ENCODE measurements at regions not wholly inside any gene's neighbourhood (a gene's known extent, or its start where the extent isn't known, plus 50 kb on each side); places are given as distances from the start of the nearest gene placed in this dataset.

GRCh38 chr5:72606525-72606924 is 99.3 kb upstream of the ZNF366 start:
- no peak for TF ChIP-seq HNRNPL (IDR thresholded peaks at IDR 0.05; ENCODE audit: low read depth, low read length)
- no peak for TF ChIP-seq ZSCAN29 (IDR thresholded peaks at IDR 0.05)
- no peak for TF ChIP-seq RBM34 (IDR thresholded peaks at IDR 0.05; ENCODE audit: borderline replicate concordance, insufficient read depth, low read length)
- TF ChIP-seq CTCF (IDR thresholded peaks at IDR 0.05 in 2 of 3, conservative IDR thresholded peaks at IDR 0.05 in 1 of 3; ENCODE audit: insufficient read depth in 2 of 3, low read depth in 1 of 3, low read length in 3 of 3) = no peak
- TF ChIP-seq E2F1 (CRISPR knock-in tag; IDR thresholded peaks at IDR 0.05) = no peak
- TF ChIP-seq NR2C2 (CRISPR knock-in tag; IDR thresholded peaks at IDR 0.05) = no peak
- TF ChIP-seq NR2C2 (tag; IDR thresholded peaks at IDR 0.05) = no peak
- TF ChIP-seq ASH1L (IDR thresholded peaks at IDR 0.05; ENCODE audit: borderline replicate concordance, low read depth, partially characterized antibody) = no peak
- TF ChIP-seq TBP (optimal IDR thresholded peaks at IDR 0.05; ENCODE audit: low read depth, low read length) = no peak
- no peak for TF ChIP-seq CCAR2 (IDR thresholded peaks at IDR 0.05; ENCODE audit: low read depth, low read length)
- TF ChIP-seq CEBPB (tag; IDR thresholded peaks at IDR 0.05) = no peak
- no peak for TF ChIP-seq RBM25 (IDR thresholded peaks at IDR 0.05; ENCODE audit: low read depth, low read length, severe bottlenecking)
- no peak for TF ChIP-seq ATF6 (CRISPR knock-in tag; IDR thresholded peaks at IDR 0.05)
- TF ChIP-seq CBX2 (IDR thresholded peaks at IDR 0.05; ENCODE audit: insufficient read depth, low read length, poor library complexity, severe bottlenecking) = no peak
- no peak for TF ChIP-seq CREB3L1 (IDR thresholded peaks at IDR 0.05; ENCODE audit: borderline replicate concordance, low read depth)
